Smooth muscle cell (in vitro differentiated cells): ENCODE measurements at regions not wholly inside any gene's neighbourhood (a gene's known extent, or its start where the extent isn't known, plus 50 kb on each side); places are given as distances from the start of the nearest gene placed in this dataset.
A peak's percentile ranks its signal among the peaks of the same experiment; 100 is the strongest.

ENCODE experiments used
- DNase-seq: peaks from one replicate; lab custom pipeline; 2025; ENCODE audit not compliant: unreplicated experiment; lab: John Stamatoyannopoulos, UW
- H2AFZ ChIP-seq: fragments of 200-600 bp; sonication (generic); 2 replicates; pipeline ENCODE4 v1.6.0; 2016; ENCODE audit warnings: antibody characterized with exemption, low read depth, mild to moderate bottlenecking
- H3F3A ChIP-seq: fragments of 200-600 bp; sonication (generic); 2 replicates; pipeline ENCODE4 v1.6.0; 2017; ENCODE audit warnings: antibody characterized with exemption, low read depth
- H3K27ac ChIP-seq: fragments of 200-600 bp; sonication (generic); 2 replicates; pipeline ENCODE4 v1.5.1; 2016; ENCODE audit warnings: low read depth, mild to moderate bottlenecking
- H3K27me3 ChIP-seq: fragments of 200-600 bp; sonication (generic); 2 replicates; pipeline ENCODE4 v1.6.1; 2016; ENCODE audit warnings: low read depth, mild to moderate bottlenecking
- H3K36me3 ChIP-seq: fragments of 200-600 bp; sonication (generic); 2 replicates; pipeline ENCODE4 v1.5.1; 2016; ENCODE audit warnings: low read depth
- H3K4me1 ChIP-seq: fragments of 200-600 bp; sonication (generic); 2 replicates; pipeline ENCODE4 v1.5.1; 2016; ENCODE audit warnings: low read depth
- H3K4me2 ChIP-seq: fragments of 200-600 bp; sonication (generic); 2 replicates; pipeline ENCODE4 v1.6.0; 2016; ENCODE audit warnings: mild to moderate bottlenecking
- H3K4me3 ChIP-seq: fragments of 200-600 bp; sonication (generic); 2 replicates; pipeline ENCODE4 v1.5.1; 2016; ENCODE audit warnings: mild to moderate bottlenecking
- H3K79me2 ChIP-seq: fragments of 200-600 bp; sonication (generic); 2 replicates; pipeline ENCODE4 v1.6.0; 2016; ENCODE audit warnings: low read depth, mild to moderate bottlenecking
- H3K9ac ChIP-seq: fragments of 200-600 bp; sonication (generic); 2 replicates; pipeline ENCODE4 v1.6.0; 2016; ENCODE audit warnings: low read depth
- H3K9me3 ChIP-seq: fragments of 200-600 bp; sonication (generic); replicated peaks from 2 replicates; pipeline ENCODE4 v1.5.1; 2016; ENCODE audit warnings: low read depth
- H4K20me1 ChIP-seq: fragments of 200-600 bp; sonication (generic); 2 replicates; pipeline ENCODE4 v1.6.0; 2016; ENCODE audit warnings: low read depth
- WGBS: methylation state at CpG from one replicate; pipeline ENCODE4 v1.1.7; 2016; ENCODE audit warnings: low lambda C conversion rate; 5-methylcytosine and 5-hydroxymethylcytosine counted together
- TF ChIP-seq, protein P1 (sequence below): fragments of 200-600 bp; sonication (generic); IDR thresholded peaks from 2 replicates; pipeline ENCODE4 v1.5.1; 2017; ENCODE audit warnings: borderline replicate concordance, mild to moderate bottlenecking, antibody characterized with exemption; ENCODE audit not compliant: insufficient read depth, poor library complexity, severe bottlenecking

DNA sequence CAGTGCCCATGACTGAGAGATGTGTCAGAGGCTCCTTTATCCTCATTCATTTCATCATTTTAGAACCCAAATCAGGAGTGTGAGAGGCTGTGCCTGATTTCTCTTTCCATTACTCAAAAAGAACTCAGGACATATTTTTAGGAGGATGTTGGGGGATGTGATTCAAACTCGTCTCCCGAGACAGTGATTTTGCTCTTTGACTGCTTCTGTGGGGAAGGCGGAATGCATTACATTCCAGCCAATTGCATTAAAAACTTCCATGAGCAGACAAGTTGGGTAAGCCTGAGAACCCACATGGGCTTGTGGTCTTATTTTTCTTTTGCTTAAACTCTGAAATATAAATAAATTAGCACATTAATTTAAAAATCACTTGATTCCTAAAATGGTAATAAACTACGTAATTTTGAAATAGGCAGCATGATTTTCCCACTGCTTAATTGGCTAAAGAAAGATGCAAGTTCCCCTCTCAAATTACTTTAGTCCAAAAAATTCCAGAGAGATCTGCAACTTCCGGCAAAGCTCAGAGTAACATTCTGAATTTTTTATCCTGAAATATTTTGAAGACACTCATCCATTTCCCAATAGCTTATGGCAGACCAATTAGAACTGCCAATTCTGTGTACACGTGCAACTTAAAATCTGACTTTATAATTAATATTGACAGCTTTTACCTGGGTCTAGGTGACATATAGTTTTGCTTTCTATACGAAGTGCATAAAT, 185.6 kb downstream of the C7orf25 start:
- H3K4me2 ChIP-seq = peak overlapping the region; percentile 0
- no peaks in the 10 kb centered on the region for H3K36me3 ChIP-seq
- H3K9ac ChIP-seq = no peak overlapping the region
- no peaks in the 10 kb centered on the region for H3F3A ChIP-seq
- H3K79me2 ChIP-seq = no peaks in the 10 kb centered on the region
- TF ChIP-seq, protein P1, sequence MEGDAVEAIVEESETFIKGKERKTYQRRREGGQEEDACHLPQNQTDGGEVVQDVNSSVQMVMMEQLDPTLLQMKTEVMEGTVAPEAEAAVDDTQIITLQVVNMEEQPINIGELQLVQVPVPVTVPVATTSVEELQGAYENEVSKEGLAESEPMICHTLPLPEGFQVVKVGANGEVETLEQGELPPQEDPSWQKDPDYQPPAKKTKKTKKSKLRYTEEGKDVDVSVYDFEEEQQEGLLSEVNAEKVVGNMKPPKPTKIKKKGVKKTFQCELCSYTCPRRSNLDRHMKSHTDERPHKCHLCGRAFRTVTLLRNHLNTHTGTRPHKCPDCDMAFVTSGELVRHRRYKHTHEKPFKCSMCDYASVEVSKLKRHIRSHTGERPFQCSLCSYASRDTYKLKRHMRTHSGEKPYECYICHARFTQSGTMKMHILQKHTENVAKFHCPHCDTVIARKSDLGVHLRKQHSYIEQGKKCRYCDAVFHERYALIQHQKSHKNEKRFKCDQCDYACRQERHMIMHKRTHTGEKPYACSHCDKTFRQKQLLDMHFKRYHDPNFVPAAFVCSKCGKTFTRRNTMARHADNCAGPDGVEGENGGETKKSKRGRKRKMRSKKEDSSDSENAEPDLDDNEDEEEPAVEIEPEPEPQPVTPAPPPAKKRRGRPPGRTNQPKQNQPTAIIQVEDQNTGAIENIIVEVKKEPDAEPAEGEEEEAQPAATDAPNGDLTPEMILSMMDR = no peak
- H3K9me3 ChIP-seq = no peaks in the 10 kb centered on the region
- no peaks in the 10 kb centered on the region for H3K27me3 ChIP-seq
- no peak overlapping the region for H2AFZ ChIP-seq
- peaks cover 5% of the 10 kb centered on the region for H3K4me1 ChIP-seq
- H3K27ac ChIP-seq = peak overlapping the region; percentile 54
- no peak overlapping the region for H3K4me3 ChIP-seq
- H4K20me1 ChIP-seq = no peaks in the 10 kb centered on the region
- no peak for DNase-seq
- 69% methylated on average over 7 of the region's 7 CpGs for WGBS

DNA sequence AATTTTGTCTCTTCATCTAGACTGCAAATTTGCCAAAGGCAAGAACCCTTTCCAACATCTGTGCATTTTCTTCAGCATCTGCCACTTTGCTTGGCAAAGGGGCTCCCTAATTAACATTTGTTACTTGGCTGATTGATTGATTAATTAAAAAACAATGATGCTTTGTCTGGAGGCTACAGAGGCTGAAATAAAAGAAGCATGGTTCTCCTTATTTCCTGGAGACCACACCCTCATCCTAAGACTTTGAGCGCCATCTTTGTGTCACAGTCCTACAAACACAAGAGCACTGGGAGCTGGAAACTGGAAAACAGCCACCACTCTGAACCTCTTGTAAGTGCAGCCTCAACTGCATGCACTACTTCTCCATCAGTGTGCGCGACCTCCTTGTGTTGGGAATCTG, 189.2 kb downstream of the C7orf25 start:
- no peaks in the 10 kb centered on the region for H3F3A ChIP-seq
- no peak overlapping the region for H3K27ac ChIP-seq
- WGBS = 96% methylated on average over 3 of the region's 3 CpGs
- no peaks in the 10 kb centered on the region for H4K20me1 ChIP-seq
- TF ChIP-seq, protein P1 = no peak
- no peak overlapping the region for H3K9ac ChIP-seq
- H2AFZ ChIP-seq = no peak overlapping the region
- peaks cover 17% of the 10 kb centered on the region for H3K4me1 ChIP-seq
- no peak overlapping the region for H3K4me2 ChIP-seq
- H3K36me3 ChIP-seq = no peaks in the 10 kb centered on the region
- no peak overlapping the region for H3K4me3 ChIP-seq
- DNase-seq = no peak
- no peaks in the 10 kb centered on the region for H3K79me2 ChIP-seq
- H3K9me3 ChIP-seq = no peaks in the 10 kb centered on the region
- H3K27me3 ChIP-seq = no peaks in the 10 kb centered on the region

DNA sequence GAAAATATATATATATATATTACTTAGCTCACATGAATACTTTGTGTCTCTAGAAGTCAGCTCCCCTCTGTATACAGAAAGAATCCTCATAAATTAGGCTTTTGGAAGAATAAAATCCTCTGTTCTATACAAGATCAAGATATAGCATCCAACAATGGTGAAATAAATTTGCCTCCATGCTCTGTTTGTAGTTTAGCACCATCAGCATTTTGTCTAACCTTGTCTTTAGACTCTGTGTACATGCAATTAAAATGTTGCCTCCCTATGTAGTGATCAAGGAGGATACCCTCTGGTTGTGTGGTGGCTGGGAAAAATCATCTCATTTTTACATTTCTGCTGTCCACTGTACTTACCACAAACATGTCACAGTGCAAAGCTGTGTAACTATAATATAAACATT, 189.7 kb downstream of the C7orf25 start:
- Histone ChIP-seq H3K27me3 (no peaks in the 10 kb centered on the region), H3K27ac (no peak overlapping the region), H3K9me3 (no peaks in the 10 kb centered on the region), H3K4me2 (no peak overlapping the region), H2AFZ (no peak overlapping the region), H3K4me1 (peaks cover 17% of the 10 kb centered on the region), H4K20me1 (no peaks in the 10 kb centered on the region), H3K79me2 (no peaks in the 10 kb centered on the region), H3F3A (no peaks in the 10 kb centered on the region), H3K9ac (no peak overlapping the region), H3K4me3 (no peak overlapping the region), H3K36me3 (no peaks in the 10 kb centered on the region)
- TF ChIP-seq, protein P1 = no peak
- no peak for DNase-seq

DNA sequence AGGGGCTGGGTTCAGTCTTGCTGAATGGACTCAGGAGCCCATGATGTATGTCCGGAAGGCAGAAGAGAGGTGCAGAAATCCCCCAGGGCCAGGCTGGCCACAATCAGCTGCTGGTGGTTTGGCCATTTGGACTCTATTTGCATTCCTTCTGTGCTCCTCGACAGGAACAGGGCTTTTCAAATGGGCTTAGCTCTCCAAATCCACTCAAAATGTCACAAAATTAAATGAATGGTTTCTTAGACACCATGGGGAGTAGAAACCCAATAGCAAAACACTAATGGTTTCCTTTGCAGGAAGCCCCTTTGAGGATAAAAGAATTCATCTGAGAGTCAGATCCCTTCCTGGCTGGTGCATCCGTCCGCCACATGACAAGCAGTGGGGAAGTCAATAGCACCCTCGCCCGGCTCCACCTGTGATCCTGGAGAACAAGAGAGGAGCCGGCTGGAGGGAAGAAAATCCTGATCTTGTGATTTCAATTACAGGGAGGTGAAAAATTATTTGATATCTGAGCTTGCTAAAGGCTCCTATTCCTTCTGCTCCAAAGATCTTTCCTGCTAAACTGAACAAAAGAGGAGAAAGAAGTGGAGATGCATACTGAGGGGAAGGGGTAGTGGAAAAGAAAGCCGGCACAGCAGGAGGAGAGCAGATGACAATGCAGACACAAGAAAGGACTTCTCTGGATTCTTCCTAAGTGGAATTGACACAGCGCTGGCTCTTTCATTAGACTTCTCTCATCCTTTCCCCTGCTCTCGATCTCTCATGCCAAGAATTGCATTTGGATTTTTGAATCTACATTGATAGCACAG, 190.7 kb downstream of the C7orf25 start:
- Histone ChIP-seq H3K27me3 (no peaks in the 10 kb centered on the region), H3K79me2 (no peaks in the 10 kb centered on the region), H3K4me3 (no peak overlapping the region), H3K4me1 (peaks cover 17% of the 10 kb centered on the region), H3K36me3 (no peaks in the 10 kb centered on the region), H3K4me2 (no peak overlapping the region), H3K27ac (no peak overlapping the region), H2AFZ (no peak overlapping the region), H3K9me3 (no peaks in the 10 kb centered on the region), H3F3A (no peaks in the 10 kb centered on the region), H3K9ac (no peak overlapping the region), H4K20me1 (no peaks in the 10 kb centered on the region)
- TF ChIP-seq, protein P1 = no peak
- WGBS = 82% methylated on average over 10 of the region's 10 CpGs
- no peak for DNase-seq
